SU-DHL-6 (cell line): ENCODE measurements at regions not wholly inside any gene's neighbourhood (a gene's known extent, or its start where the extent isn't known, plus 50 kb on each side); places are given as distances from the start of the nearest gene placed in this dataset.

ENCODE experiments used
- H2AFZ ChIP-seq: fragments of 200-600 bp; sonication (generic); 2 replicates; pipeline ENCODE4 v1.6.1; 2014; ENCODE audit warnings: low read depth, mild to moderate bottlenecking, moderate library complexity, mixed read lengths, antibody characterized with exemption, low read length; ENCODE audit not compliant: severe bottlenecking
- H3F3A ChIP-seq: fragments of 200-600 bp; shearing (Covaris generic); 2 replicates; pipeline ENCODE4 v1.6.0; 2016; ENCODE audit warnings: antibody characterized with exemption, mild to moderate bottlenecking; ENCODE audit not compliant: insufficient read depth
- H3K27ac ChIP-seq: fragments of 200-600 bp; sonication (generic); 2 replicates; pipeline ENCODE4 v1.5.1; 2016; ENCODE audit warnings: low read depth, mild to moderate bottlenecking, low read length, moderate library complexity, mixed read lengths
- H3K27me3 ChIP-seq: fragments of 200-600 bp; sonication (generic), shearing (Covaris generic); 2 replicates; pipeline ENCODE4 v1.6.0; 2014; ENCODE audit warnings: mild to moderate bottlenecking, low read length
- H3K36me3 ChIP-seq: fragments of 200-600 bp; sonication (generic); 2 replicates; pipeline ENCODE4 v1.6.1; 2014; ENCODE audit warnings: mild to moderate bottlenecking, low read length, mixed read lengths
- H3K4me2 ChIP-seq: fragments of 300-600, 200-600 bp; shearing (Covaris generic), sonication (generic); 2 replicates; pipeline ENCODE4 v1.6.0; 2014; ENCODE audit warnings: low read length, low read depth, mild to moderate bottlenecking; ENCODE audit not compliant: poor library complexity, severe bottlenecking
- H3K4me3 ChIP-seq: fragments of 200-600 bp; sonication (generic); 2 replicates; pipeline ENCODE4 v1.5.1; 2014; ENCODE audit warnings: antibody characterized with exemption, low read length, mild to moderate bottlenecking, mixed read lengths; ENCODE audit not compliant: insufficient read depth, poor library complexity, severe bottlenecking
- H3K79me2 ChIP-seq: fragments of 200-600 bp; sonication (generic); 2 replicates; pipeline ENCODE4 v1.6.1; 2014; ENCODE audit warnings: mild to moderate bottlenecking, low read length, moderate library complexity; ENCODE audit not compliant: insufficient read depth
- H3K9ac ChIP-seq: fragments of 200-600 bp; sonication (generic); 2 replicates; pipeline ENCODE4 v1.7.0; 2014; ENCODE audit warnings: mild to moderate bottlenecking, low read length
- H3K9me2 ChIP-seq: fragments of 200-600 bp; sonication (generic); replicated peaks from 2 replicates; pipeline ENCODE4 v1.6.1; 2014; ENCODE audit warnings: low read length; ENCODE audit not compliant: insufficient read depth
- H3K9me3 ChIP-seq: fragments of 200-600 bp; sonication (generic); 2 replicates; pipeline ENCODE4 v1.6.1; 2014; ENCODE audit warnings: low read length, mixed read lengths; ENCODE audit not compliant: insufficient read depth
- H4K20me1 ChIP-seq: fragments of 200-600 bp; sonication (generic); 2 replicates; pipeline ENCODE4 v1.6.1; 2014; ENCODE audit warnings: low read depth, mild to moderate bottlenecking, antibody characterized with exemption, low read length, moderate library complexity, mixed read lengths
- CTCF ChIP-seq: fragments of 200-600 bp; sonication (generic); IDR thresholded peaks from one replicate; pipeline ENCODE4 v1.5.1; 2017; ENCODE audit warnings: antibody characterized with exemption, mild to moderate bottlenecking, low read length, moderate library complexity; ENCODE audit not compliant: insufficient read depth, poor library complexity, severe bottlenecking
- EZH2phosphoT487 ChIP-seq: fragments of 200-600 bp; sonication (generic), shearing (Covaris generic); conservative IDR thresholded peaks from 2 replicates; pipeline ENCODE4 v1.6.1; 2018; ENCODE audit warnings: mild to moderate bottlenecking, antibody characterized with exemption, low read length, moderate library complexity, mixed read lengths

GRCh38 chr10:78279756-78280155 is 246.1 kb downstream of the RPS24 start:
- Histone ChIP-seq H3K9me3 (no peaks in the 10 kb centered on the region), H3K27me3 (no peaks in the 10 kb centered on the region), H2AFZ (no peak overlapping the region), H3K9ac (no peak overlapping the region), H3K79me2 (no peaks in the 10 kb centered on the region), H3K9me2 (no peaks in the 10 kb centered on the region), H3K4me2 (no peak overlapping the region), H3K4me3 (no peak overlapping the region), H3F3A (no peaks in the 10 kb centered on the region), H3K36me3 (no peaks in the 10 kb centered on the region), H3K27ac (no peak overlapping the region), H4K20me1 (no peaks in the 10 kb centered on the region)
- no peak for TF ChIP-seq CTCF
- no peak for TF ChIP-seq EZH2phosphoT487

- H2AFZ ChIP-seq, result no peak overlapping the region
- no peak for TF ChIP-seq CTCF
- no peak for TF ChIP-seq EZH2phosphoT487
These were observed 246.9 kb downstream of the RPS24 start for GRCh38 chr10:78280604-78281003.

GRCh38 chr10:78281627-78282026 is 248.0 kb downstream of the RPS24 start:
- Histone ChIP-seq H3K36me3 (no peaks in the 10 kb centered on the region), H3K27me3 (no peaks in the 10 kb centered on the region), H3K9ac (no peak overlapping the region), H3K27ac (no peak overlapping the region), H3K4me3 (no peak overlapping the region), H3K9me3 (no peaks in the 10 kb centered on the region), H3F3A (no peaks in the 10 kb centered on the region), H3K4me2 (no peak overlapping the region), H3K79me2 (no peaks in the 10 kb centered on the region), H4K20me1 (no peaks in the 10 kb centered on the region), H2AFZ (no peak overlapping the region), H3K9me2 (no peaks in the 10 kb centered on the region)
- TF ChIP-seq CTCF, result no peak
- TF ChIP-seq EZH2phosphoT487, result no peak

More at GRCh38 chr10:78280604-78281003, 246.9 kb downstream of the RPS24 start:
- H3K36me3 ChIP-seq, result no peaks in the 10 kb centered on the region
- H3K9me2 ChIP-seq, result no peaks in the 10 kb centered on the region
- H3K9ac ChIP-seq, result no peak overlapping the region
- no peak overlapping the region for H3K4me3 ChIP-seq
- H3K27me3 ChIP-seq, result no peaks in the 10 kb centered on the region
- H3K79me2 ChIP-seq, result no peaks in the 10 kb centered on the region
- H3K9me3 ChIP-seq, result no peaks in the 10 kb centered on the region
- no peak overlapping the region for H3K4me2 ChIP-seq
- no peaks in the 10 kb centered on the region for H3F3A ChIP-seq
- H3K27ac ChIP-seq, result no peak overlapping the region
- no peaks in the 10 kb centered on the region for H4K20me1 ChIP-seq
